GM06990 (cell line): ENCODE measurements at regions not wholly inside any gene's neighbourhood (a gene's known extent, or its start where the extent isn't known, plus 50 kb on each side); places are given as distances from the start of the nearest gene placed in this dataset.

Experiments
- DNase-seq: peaks from one replicate; pipeline ENCODE4 v3.0.0-alpha.2; 2011; ENCODE audit not compliant: insufficient read length; ENCODE audit errors: extremely low read depth
- H3K27me3 ChIP-seq: replicated peaks from 2 replicates; pipeline ENCODE4 v1.6.0; 2011; ENCODE audit warnings: low read length; ENCODE audit not compliant: control insufficient read depth, insufficient read depth
- H3K36me3 ChIP-seq: 2 replicates; pipeline ENCODE4 v1.5.1; 2011; ENCODE audit warnings: low read length; ENCODE audit not compliant: control insufficient read depth, insufficient read depth
- H3K4me3 ChIP-seq: replicated peaks from 2 replicates; pipeline ENCODE4 v1.5.1; 2011; ENCODE audit warnings: low read depth, mild to moderate bottlenecking, control low read depth, low read length
- CTCF ChIP-seq: IDR thresholded peaks from 2 replicates; pipeline ENCODE4 v1.5.1; 2011; ENCODE audit warnings: low read length, control low read depth, mild to moderate bottlenecking, inconsistent platforms; ENCODE audit not compliant: insufficient read depth, poor library complexity, severe bottlenecking

- Histone ChIP-seq H3K4me3 (no peak overlapping the region), H3K36me3 (no peaks in the 10 kb centered on the region), H3K27me3 (no peaks in the 10 kb centered on the region; the same call in 1 of the 2 replicates)
- no peak for TF ChIP-seq CTCF
- no peak for DNase-seq
Measured at GRCh38 chr21:43332861-43333297, 94.1 kb downstream of the SIK1 start.

GRCh38 chr21:43331962-43332828, 94.7 kb downstream of the SIK1 start:
- no peak for DNase-seq
- Histone ChIP-seq H3K4me3 (no peak overlapping the region), H3K27me3 (no peaks in the 10 kb centered on the region; the same call in 1 of the 2 replicates), H3K36me3 (no peaks in the 10 kb centered on the region)
- TF ChIP-seq CTCF = no peak

- no peak for TF ChIP-seq CTCF
- no peaks in the 10 kb centered on the region; the same call in 1 of the 2 replicates for H3K27me3 ChIP-seq
- H3K36me3 ChIP-seq = no peaks in the 10 kb centered on the region
Measured at GRCh38 chr21:43331111-43331961, 95.6 kb downstream of the SIK1 start.

GRCh38 chr21:43330306-43330881, 96.5 kb downstream of the SIK1 start:
- no peak overlapping the region for H3K4me3 ChIP-seq
- H3K36me3 ChIP-seq = no peaks in the 10 kb centered on the region
- TF ChIP-seq CTCF = no peak
- DNase-seq = no peak
- H3K27me3 ChIP-seq = no peaks in the 10 kb centered on the region; the same call in 1 of the 2 replicates

More at GRCh38 chr21:43331111-43331961, 95.6 kb downstream of the SIK1 start:
- no peak overlapping the region for H3K4me3 ChIP-seq
- DNase-seq = no peak

- Histone ChIP-seq H3K4me3 (no peak overlapping the region), H3K27me3 (no peaks in the 10 kb centered on the region; the same call in 1 of the 2 replicates), H3K36me3 (no peaks in the 10 kb centered on the region)
- no peak for TF ChIP-seq CTCF
- DNase-seq = no peak
Measured at GRCh38 chr21:43329711-43330269, 97.1 kb downstream of the SIK1 start.
